ENCODE measurements at regions not wholly inside any gene's neighbourhood (a gene's known extent, or its start where the extent isn't known, plus 50 kb on each side); places are given as distances from the start of the nearest gene placed in this dataset.

GRCh38 chr5:173733425-173733824, 117.0 kb upstream of the BOD1 start:
- no peak overlapping the region for H3K27ac ChIP-seq
- H3K27me3 ChIP-seq: no peaks in the 10 kb centered on the region

GRCh38 chr5:173733831-173734501, 117.5 kb upstream of the BOD1 start:
- H3K4me1 ChIP-seq: peaks cover 37 to 64% (median 53%) of the 10 kb centered on the region in 10 experiments
- no peak for TF ChIP-seq Cebpa-rat (IDR thresholded peaks at IDR 0.05)
- no peaks in the 10 kb centered on the region for H3K27me3 ChIP-seq
- H4K20me1 ChIP-seq: no peaks in the 10 kb centered on the region
- H3K36me3 ChIP-seq: no peaks in the 10 kb centered on the region
- H3K9me3 ChIP-seq (replicated peaks in 1 of 11): no peaks in the 10 kb centered on the region
- H3K4me2 ChIP-seq: peak overlapping the region in 9 of 11 experiments; percentile 30 to 93 (median 81); a peak in 19 of 22 replicates
- H3K4me3 ChIP-seq: no peak overlapping the region
- H3K9ac ChIP-seq: no peak overlapping the region
- no peak overlapping the region for H3K27ac ChIP-seq

More at GRCh38 chr5:173733425-173733824, 117.0 kb upstream of the BOD1 start:
- H4K20me1 ChIP-seq: no peaks in the 10 kb centered on the region
- no peaks in the 10 kb centered on the region for H3K36me3 ChIP-seq
- no peak for TF ChIP-seq Cebpa-rat (IDR thresholded peaks at IDR 0.05)
- peaks cover 37 to 58% (median 50%) of the 10 kb centered on the region in 10 experiments for H3K4me1 ChIP-seq
- no peaks in the 10 kb centered on the region for H3K9me3 ChIP-seq (replicated peaks in 1 of 11)
- H3K4me3 ChIP-seq: no peak overlapping the region
- H3K4me2 ChIP-seq: peak overlapping the region in 4 of 11 experiments; percentile 30 to 81 (median 58); a peak in 7 of 22 replicates
- H3K9ac ChIP-seq: no peak overlapping the region

- no peaks in the 10 kb centered on the region for H3K36me3 ChIP-seq
- no peak overlapping the region for H3K27ac ChIP-seq
- no peaks in the 10 kb centered on the region for H3K9me3 ChIP-seq (replicated peaks in 1 of 11)
- no peaks in the 10 kb centered on the region for H3K27me3 ChIP-seq
- H3K4me1 ChIP-seq: peaks cover 37 to 68% (median 54%) of the 10 kb centered on the region in 10 experiments
- H3K4me2 ChIP-seq: peak overlapping the region in 10 of 11 experiments; percentile 30 to 93 (median 74); a peak in 19 of 22 replicates
- H4K20me1 ChIP-seq: no peaks in the 10 kb centered on the region
- no peak for TF ChIP-seq Cebpa-rat (IDR thresholded peaks at IDR 0.05)
- H3K4me3 ChIP-seq: no peak overlapping the region
- H3K9ac ChIP-seq: no peak overlapping the region
These were observed 118.3 kb upstream of the BOD1 start for GRCh38 chr5:173734716-173735115.

GRCh38 chr5:173735184-173735583, 118.7 kb upstream of the BOD1 start:
- H3K27me3 ChIP-seq: no peaks in the 10 kb centered on the region
- H3K27ac ChIP-seq: no peak overlapping the region
- H3K4me3 ChIP-seq: no peak overlapping the region
- peaks cover 37 to 68% (median 54%) of the 10 kb centered on the region in 10 experiments for H3K4me1 ChIP-seq
- H3K4me2 ChIP-seq: peak overlapping the region; percentile 11 to 93 (median 66); a peak in 19 of 22 replicates
- peak overlapping the region in 2 of 11 experiments; percentile 25 to 31; a peak in 1 of 22 replicates for H3K9ac ChIP-seq
- no peaks in the 10 kb centered on the region for H3K36me3 ChIP-seq
- H3K9me3 ChIP-seq (replicated peaks in 1 of 11): no peaks in the 10 kb centered on the region
- no peaks in the 10 kb centered on the region for H4K20me1 ChIP-seq
- no peak for TF ChIP-seq Cebpa-rat (IDR thresholded peaks at IDR 0.05)

- Histone ChIP-seq H3K4me1 (peaks cover 37 to 67% (median 55%) of the 10 kb centered on the region in 10 experiments), H3K9ac (peak overlapping the region in 2 of 11 experiments; percentile 25 to 31; a peak in 2 of 22 replicates), H4K20me1 (no peaks in the 10 kb centered on the region), H3K9me3 (replicated peaks in 1 of 11) (no peaks in the 10 kb centered on the region), H3K4me3 (no peak overlapping the region), H3K27ac (no peak overlapping the region), H3K4me2 (peak overlapping the region in 10 of 11 experiments; percentile 11 to 93 (median 82); a peak in 17 of 22 replicates), H3K27me3 (no peaks in the 10 kb centered on the region), H3K36me3 (no peaks in the 10 kb centered on the region)
- TF ChIP-seq Cebpa-rat (IDR thresholded peaks at IDR 0.05): no peak
These were observed 119.2 kb upstream of the BOD1 start for GRCh38 chr5:173735691-173736090.

- peaks cover 44 to 68% (median 58%) of the 10 kb centered on the region in 10 experiments for H3K4me1 ChIP-seq
- no peak for TF ChIP-seq Cebpa-rat (IDR thresholded peaks at IDR 0.05)
- H3K4me2 ChIP-seq: peak overlapping the region in 10 of 11 experiments; percentile 53 to 93 (median 82); a peak in 20 of 22 replicates
- no peaks in the 10 kb centered on the region for H3K9me3 ChIP-seq (replicated peaks in 1 of 11)
- H4K20me1 ChIP-seq: no peaks in the 10 kb centered on the region
- H3K4me3 ChIP-seq: no peak overlapping the region
- H3K27ac ChIP-seq: peak overlapping the region in 4 of 11 experiments; percentile 17 to 48 (median 38); a peak in 4 of 22 replicates
- H3K36me3 ChIP-seq: no peaks in the 10 kb centered on the region
- no peaks in the 10 kb centered on the region for H3K27me3 ChIP-seq
- no peak overlapping the region for H3K9ac ChIP-seq
These were observed 119.9 kb upstream of the BOD1 start for GRCh38 chr5:173736374-173736773.

GRCh38 chr5:173736923-173737412, 120.5 kb upstream of the BOD1 start:
- Histone ChIP-seq H4K20me1 (no peaks in the 10 kb centered on the region), H3K27me3 (no peaks in the 10 kb centered on the region), H3K4me2 (peak overlapping the region; percentile 35 to 93 (median 81)), H3K4me3 (peak overlapping the region in 1 of 10 experiments; percentile 7; a peak in 1 of 20 replicates), H3K36me3 (no peaks in the 10 kb centered on the region), H3K9ac (peak overlapping the region in 4 of 11 experiments; percentile 16 to 38 (median 26); a peak in 2 of 22 replicates), H3K9me3 (replicated peaks in 1 of 11) (no peaks in the 10 kb centered on the region), H3K27ac (peak overlapping the region in 7 of 11 experiments; percentile 12 to 48 (median 37); a peak in 13 of 22 replicates), H3K4me1 (peaks cover 49 to 73% (median 63%) of the 10 kb centered on the region in 10 experiments)
- no peak for TF ChIP-seq Cebpa-rat (IDR thresholded peaks at IDR 0.05)

GRCh38 chr5:173739741-173740140, 123.3 kb upstream of the BOD1 start:
- no peaks in the 10 kb centered on the region for H3K36me3 ChIP-seq
- H3K9ac ChIP-seq: no peak overlapping the region
- H3K27ac ChIP-seq: no peak overlapping the region
- H3K4me1 ChIP-seq: peaks cover 58 to 84% (median 72%) of the 10 kb centered on the region in 10 experiments
- H4K20me1 ChIP-seq: no peaks in the 10 kb centered on the region
- no peaks in the 10 kb centered on the region for H3K9me3 ChIP-seq (replicated peaks in 1 of 11)
- H3K27me3 ChIP-seq: no peaks in the 10 kb centered on the region
- TF ChIP-seq Cebpa-rat (IDR thresholded peaks at IDR 0.05): no peak
- no peak overlapping the region for H3K4me3 ChIP-seq
- H3K4me2 ChIP-seq: no peak overlapping the region

- Histone ChIP-seq H4K20me1 (no peaks in the 10 kb centered on the region), H3K4me3 (no peak overlapping the region), H3K27ac (no peak overlapping the region), H3K36me3 (no peaks in the 10 kb centered on the region), H3K27me3 (no peaks in the 10 kb centered on the region), H3K4me1 (peaks cover 58 to 84% (median 72%) of the 10 kb centered on the region in 10 experiments), H3K9ac (no peak overlapping the region), H3K4me2 (peak overlapping the region in 1 of 11 experiments; percentile 56; a peak in 1 of 22 replicates), H3K9me3 (replicated peaks in 1 of 11) (no peaks in the 10 kb centered on the region)
- TF ChIP-seq Cebpa-rat (IDR thresholded peaks at IDR 0.05): no peak
These were observed 124.0 kb upstream of the BOD1 start for GRCh38 chr5:173740400-173740799.

Data from BLaER1 treated with 17β-estradiol and CSF1 and Interleukin-3, amounts not matched to agents 10 nM and 100 nM (cell line).